ENCODE measurements at regions not wholly inside any gene's neighbourhood (a gene's known extent, or its start where the extent isn't known, plus 50 kb on each side); places are given as distances from the start of the nearest gene placed in this dataset.

- no peak for TF ChIP-seq CTCF (IDR thresholded peaks at IDR 0.05)
- TF ChIP-seq POLR2A (IDR thresholded peaks at IDR 0.05): no peak
- no peak for TF ChIP-seq EP300 (IDR thresholded peaks at IDR 0.05)
Observed at GRCh38 chr13:70330697-70331361, 222.6 kb upstream of the KLHL1 start.

All from ovary (tissue), 3 donors.